Fibroblast of skin of scalp (primary cell): ENCODE measurements at regions not wholly inside any gene's neighbourhood (a gene's known extent, or its start where the extent isn't known, plus 50 kb on each side); places are given as distances from the start of the nearest gene placed in this dataset.
"Not testable (repeated sequence)": the region's sequence is repeated elsewhere in the genome, so short reads cannot be mapped to it uniquely, and the experiment has no call there.

Source experiments
- DNase-seq: peaks from one replicate; pipeline ENCODE4 v3.0.0-alpha.2; 2013

DNA sequence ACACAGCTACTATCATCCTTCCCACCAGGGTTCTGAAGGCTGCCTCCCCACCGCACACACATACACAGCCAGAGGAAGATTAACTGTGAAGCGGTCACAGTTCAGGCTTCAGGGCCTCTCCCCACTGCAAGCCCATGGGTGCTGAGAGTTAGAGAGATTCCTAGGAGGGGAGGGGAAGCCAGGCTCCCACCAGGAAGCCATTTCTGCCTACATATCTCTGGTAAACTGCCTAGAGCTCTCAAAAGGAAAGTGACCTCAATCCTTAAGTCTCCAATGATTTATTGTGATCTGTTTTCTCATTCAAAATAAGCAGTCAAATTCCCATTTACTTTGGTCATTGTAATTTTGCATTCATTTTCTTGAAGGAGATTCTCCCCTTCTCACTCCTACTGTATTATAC, 141.0 kb upstream of the BNIP2 start:
- DNase-seq: no peak

DNA sequence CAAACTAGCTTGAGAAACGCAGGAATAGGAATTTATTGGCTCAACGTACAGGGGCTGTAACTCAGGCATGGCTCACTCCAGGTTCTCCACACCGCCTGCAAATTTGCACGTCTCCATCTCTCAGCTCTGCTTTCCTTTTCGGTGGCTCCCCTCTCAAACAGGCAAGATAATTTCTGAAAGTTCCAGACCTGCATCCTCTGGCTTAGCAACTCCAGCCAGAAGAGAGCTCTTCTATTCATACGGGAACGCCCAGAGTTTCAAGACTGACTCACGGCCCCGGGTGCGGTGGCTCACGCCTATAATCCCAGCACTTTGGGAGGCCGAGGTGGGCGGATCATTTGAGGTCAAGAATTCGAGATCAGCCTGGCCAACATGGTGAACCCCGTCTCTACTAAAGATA, 139.7 kb upstream of the BNIP2 start:
- no peak for DNase-seq

DNA sequence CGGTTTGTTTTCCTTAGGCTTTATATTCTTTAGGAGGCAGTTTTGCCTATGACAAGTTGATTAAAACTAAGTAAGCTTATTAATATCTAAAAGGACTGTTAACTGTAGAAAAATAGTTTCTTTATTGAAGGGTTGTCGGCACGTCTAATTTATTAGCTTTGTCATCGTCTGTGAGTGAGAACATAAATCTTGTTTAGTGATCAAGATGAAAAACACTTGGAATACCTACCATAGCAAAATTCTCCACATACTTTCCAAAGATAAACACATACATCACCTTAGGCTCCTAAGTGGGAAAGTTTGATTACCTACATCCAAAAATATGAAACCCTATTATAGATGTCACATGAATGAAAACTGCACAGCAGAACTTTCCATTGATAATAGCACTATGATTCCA, 139.1 kb upstream of the BNIP2 start:
- DNase-seq: no peak

DNA sequence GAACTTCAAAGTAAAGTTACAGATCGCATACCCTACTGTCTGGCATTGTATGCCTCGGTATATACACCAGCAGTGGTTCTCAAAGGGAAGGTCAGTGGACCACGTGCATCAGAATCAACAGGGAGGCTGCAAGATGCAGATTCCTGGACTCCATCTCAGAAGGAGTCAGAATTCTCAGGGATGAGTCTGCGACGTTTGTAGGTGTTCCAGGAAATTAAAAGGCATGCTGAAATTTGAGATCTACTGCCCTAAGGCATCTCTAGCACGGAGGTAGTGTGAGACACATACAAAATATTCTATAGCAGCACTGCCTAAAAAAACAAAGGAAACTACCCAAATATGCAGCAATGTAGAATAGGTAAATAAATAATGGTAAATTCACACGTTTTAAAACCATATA, 136.8 kb upstream of the BNIP2 start:
- no peak for DNase-seq

DNA sequence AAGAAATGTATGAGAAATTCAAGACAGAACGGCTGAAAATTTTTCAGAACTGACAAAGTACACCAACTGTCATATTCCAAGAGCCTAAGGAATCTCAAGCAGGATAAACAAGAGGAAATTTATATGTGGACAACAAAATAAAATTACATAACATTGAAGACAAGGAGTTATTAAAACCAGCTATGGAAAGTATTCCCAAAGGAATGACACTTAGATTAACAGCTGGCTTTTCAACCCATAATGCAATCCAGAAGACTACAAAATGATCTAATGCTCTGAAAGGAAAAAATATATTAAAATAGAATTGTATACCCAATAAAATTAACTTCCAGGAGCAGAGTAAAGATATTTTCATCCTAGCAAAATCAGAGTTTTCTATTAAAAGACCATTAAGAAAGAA, 132.2 kb upstream of the BNIP2 start:
- DNase-seq: no peak

DNA sequence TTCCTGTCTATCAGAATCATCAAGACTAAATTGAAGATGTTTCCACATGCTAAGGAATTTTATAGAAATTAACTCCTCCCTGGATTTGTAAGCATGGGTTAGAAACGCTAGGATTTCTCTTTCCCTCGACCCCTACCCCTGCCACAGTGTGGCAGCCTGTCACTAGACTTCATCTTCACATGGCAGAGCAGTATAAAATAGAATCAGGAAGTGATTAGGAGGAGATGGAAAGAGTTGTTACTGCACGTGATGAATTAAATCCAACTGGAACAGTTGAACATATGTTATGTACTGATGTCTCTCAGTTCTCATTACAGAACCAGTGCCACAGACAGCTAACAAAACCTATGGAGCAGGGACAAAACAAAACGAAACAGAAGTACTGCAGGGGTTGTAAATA, 130.0 kb upstream of the BNIP2 start:
- DNase-seq: no peak

DNA sequence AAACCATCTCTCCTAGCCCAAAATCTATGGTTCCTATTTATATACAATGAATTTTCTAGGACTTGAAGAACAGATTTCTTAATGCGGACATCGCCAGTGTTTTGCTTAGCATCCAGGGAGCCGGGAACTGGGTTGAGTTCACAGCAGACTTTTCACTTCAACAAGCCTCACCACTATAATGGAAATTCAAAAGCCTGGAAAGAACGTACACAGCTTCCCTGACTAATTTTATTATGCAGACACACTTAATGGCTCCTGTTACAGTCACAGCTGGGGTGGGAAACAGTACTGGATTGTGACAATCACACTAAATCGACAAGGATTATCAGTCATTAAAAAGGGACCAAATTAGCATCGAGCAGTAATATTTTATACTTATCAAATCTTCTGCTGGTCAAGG, 129.2 kb upstream of the BNIP2 start:
- no peak for DNase-seq

DNA sequence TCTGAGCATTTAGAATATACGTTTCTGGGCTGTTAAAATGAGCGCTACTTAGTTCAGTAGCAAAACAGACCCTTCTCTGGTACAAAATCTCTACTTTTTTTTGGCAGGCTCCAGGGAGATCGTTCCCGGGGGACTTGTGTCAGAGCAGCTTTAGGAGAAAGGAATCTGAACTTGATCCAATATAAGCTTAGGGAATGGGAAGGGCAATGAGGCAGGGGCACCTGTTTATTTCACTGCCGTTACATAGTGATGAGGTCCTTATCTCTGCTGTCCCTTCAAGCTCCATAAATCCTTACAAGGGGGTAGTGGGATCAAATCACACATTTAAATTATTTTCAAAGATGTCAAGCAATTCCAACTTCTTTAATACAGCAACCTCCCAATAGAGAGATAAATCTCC, 128.7 kb upstream of the BNIP2 start:
- DNase-seq: no peak

DNA sequence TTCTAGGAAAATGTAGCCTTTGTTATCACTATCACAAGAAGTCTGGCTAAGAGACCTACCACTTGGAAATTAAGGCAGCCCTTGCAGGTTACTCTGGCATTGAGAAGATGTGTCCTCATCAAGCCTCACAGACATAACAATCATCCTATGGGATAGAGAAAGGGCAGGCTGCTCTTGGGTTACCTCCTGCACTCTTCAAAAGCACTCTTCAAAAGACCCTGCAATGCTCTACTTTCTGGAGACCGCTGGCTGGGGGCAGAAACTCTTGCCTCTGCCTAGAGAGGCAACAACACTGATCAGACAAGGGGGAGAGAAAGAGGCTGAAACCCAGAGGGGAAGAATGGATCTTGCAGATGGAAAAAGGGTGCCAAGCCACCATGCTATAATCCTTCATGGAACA, 127.9 kb upstream of the BNIP2 start:
- no peak for DNase-seq

DNA sequence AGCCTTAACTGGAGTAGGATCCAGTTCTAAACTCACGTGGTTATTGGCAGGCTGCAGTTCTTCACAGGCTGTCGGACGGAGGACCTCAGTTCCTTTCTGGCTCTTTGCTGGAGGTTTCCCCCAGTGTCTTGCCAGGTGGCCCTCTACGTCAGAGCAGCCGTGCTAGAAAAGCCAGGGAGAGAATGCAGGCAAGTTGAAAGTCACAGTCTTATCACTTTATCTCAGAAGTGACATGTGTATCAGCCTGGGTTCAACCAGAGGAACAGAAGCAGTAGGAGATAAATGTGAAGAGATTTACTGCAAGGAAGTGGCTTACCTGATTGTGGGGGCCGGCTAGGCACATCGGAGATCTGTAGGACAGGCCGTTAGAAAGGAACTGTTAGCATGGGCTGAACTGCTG, 125.3 kb upstream of the BNIP2 start:
- no peak for DNase-seq

DNA sequence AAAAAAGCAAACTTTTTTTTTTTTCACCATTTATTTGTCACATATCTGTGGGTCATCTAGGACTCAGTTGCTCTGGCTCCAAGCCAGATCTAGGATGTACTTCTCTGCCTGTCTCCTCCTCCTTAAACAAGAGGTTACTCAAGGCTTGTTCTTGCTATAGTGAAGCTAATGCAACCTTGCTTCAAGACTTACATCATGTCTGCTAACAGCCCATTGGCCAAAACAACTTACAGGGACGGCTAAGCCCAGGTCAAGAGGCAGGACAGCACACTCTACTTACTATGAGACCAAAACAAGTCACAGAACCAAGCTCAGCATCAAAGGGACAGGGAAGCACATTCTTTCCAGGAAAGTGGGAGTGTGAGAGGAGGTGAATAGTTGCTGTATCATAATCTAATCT, 123.8 kb upstream of the BNIP2 start:
- DNase-seq: no peak

DNA sequence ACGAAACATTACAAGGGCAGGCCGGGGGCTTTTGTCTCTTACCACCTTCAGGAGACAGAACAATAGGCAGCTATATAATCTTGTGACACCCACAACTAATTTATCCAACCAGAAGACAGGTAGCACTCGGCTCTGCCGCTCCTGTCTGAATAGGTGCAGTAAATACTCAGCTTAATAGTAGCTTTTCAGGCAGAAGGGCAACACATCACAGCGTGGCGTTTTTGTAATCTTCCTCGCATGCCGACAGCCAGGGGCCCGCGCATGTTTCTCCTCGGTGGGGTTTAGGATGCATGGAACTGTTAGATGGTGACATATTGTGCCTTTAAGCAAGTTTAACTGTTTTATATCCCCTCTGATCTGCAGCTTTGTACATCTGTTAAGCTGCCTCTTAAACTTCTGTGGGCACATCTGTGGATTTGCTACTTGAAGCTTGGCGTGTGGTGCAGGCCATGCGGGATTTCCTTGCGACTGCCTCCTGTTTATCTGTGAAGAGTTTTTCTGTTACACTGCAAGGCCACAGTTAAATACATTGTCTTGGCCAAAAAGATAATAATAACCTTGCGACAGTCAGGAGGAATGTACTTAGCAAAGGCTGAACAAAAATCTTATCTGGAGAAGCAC, 123.2 kb upstream of the BNIP2 start:
- no peak for DNase-seq

DNA sequence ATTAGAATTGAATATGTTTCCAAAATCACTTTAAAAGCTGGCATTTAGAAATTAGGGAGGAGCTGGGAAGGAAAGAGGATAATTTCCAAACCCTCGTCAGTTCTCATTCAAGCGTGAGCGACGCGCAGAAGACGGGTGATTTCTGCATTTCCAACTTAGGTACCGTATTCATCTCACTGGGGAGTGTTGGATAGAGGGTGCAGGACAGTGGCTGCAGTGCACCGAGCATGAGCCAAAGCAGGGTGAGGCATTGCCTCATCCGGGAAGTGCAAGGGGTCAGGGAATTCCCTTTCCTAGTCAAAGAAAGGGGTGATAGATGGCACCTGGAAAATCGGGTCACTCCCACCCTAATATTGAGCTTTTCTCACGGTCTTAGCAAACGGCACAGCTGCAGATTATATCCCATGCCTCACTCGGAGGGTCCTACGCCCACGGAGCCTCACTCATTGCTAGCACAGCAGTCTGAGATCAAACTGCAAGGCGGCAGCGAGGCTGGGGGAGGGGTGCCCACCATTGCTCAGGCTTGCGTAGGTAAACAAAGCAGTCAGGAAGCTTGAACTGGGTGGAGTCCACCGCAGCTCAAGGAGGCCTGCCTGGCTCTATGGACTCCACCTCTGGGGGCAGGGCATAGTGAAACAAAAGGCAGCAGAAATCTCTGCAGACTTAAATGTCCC, 114.3 kb upstream of the BNIP2 start:
- DNase-seq: not testable (repeated sequence)

DNA sequence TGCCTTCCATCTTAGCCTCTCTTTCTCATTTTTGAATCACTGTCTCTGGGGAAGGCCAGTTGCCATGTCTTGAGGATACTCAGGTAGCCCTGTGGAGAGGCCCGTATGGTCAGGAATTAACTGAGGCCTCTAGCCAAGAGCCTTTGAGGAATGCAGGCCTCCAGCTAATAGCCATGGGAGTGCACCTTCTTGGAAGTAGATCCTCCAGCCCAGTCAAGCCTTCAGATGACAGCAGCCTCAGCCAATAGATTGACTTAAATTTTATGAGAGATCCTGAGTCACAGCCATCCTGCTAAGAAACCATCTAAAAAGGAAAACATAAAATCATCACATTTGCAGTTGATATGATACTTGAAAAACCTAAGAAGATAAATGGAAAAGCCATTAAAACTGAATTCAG, 112.5 kb upstream of the BNIP2 start:
- DNase-seq: no peak

DNA sequence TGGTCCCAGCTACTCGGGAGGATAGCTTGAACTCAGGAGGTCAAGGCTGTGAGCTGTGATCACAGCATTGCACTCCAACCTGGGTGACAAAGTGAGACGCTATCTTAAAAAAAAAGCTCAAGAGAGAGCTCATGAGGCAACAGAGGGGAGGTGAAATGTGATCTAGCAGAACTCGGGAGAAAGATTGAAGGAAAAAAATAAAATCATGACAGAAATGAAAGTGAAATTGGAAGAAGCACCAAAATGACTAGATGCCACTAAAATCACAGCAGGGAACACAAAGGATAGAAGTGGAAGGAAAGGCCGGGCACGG, 109.4 kb upstream of the BNIP2 start:
- DNase-seq: no peak

DNA sequence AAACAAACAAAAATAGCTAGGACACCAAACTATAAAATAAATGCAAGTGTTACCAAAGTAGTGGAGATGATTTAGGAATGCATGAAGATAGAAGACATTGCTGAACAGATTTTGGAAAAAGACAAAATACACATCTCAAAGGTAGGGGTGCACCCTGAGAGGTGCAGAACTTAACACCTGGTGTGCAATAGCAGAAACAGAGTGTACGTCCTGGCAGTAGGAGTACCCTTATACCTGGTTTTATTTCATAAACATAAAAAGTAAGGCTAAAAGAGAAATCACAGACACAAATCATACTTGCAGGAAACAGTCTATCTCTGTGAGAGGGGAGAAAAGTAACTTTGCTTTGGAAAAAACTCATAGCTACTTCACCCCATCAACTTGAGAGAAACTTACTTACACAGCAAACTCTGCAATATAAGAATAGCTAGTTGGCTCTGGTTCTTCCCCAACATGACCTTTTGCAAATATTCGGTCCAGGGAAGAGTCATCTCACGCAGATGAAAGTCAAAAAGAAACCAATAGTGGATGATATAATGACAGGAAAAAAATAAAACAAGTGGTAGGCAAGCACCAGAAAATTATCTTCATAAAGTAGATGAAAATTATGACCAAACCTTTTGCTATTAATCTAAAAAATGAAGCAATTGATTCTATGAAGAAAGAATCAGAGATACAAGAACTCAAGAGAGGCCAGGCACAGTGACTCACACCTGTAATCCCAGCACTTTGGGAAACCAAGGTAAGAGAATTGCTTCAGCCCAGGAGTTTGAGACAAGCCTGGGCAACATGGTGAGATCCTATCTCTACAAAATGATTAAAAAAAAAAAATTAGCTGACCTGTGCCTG, 108.9 kb upstream of the BNIP2 start:
- no peak for DNase-seq

DNA sequence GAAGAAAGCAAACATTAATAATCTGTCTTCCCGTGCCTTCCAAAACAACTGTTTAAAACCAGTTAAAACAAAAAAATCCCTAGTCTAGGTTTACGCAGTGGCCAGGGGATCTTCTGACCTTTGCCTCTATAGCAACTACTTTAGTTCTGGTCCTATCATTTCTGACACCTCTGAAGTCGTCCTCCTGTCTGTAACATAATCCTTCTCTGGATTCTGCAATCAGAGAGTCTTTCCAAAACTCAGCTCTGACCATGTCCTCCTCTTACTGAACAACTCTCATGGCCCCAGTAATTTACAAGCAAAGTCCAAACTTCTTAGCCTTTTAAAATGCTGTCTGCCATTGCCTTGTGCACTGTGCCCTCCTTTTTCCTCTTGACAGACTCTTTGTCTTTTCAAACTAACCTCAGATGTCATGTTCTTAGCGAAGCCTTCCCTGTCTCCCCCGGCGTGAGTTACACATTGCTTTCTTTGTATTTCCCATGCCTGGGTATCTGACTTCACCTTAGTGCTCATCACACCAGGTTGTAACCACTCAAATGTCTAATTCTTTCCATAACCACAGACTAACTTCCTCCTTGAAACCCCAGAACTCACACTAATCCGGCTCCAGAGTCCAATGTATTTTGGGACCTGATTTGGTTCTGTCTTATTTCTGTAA, 105.2 kb upstream of the BNIP2 start:
- DNase-seq: no peak

DNA sequence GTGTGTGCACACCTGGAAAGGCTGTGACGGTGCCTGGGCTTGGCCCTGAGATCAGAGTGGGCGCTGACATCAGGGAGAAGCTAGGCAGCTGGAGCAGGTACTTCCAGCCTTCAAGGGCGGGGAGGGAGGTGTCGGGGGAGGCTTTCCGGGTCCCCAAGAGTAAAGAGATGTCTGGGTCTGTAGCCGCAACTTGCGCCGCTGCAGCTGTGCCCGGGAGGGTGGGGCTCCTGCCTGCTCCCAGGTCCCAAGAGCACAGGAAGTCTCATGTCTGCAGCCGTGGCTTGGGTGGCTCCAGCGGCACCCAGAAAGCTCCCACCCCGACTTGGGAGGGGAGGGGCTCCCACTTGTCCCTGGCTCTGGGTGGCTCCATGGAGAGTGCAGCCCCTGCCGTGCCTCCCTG, 103.2 kb upstream of the BNIP2 start:
- no peak for DNase-seq

DNA sequence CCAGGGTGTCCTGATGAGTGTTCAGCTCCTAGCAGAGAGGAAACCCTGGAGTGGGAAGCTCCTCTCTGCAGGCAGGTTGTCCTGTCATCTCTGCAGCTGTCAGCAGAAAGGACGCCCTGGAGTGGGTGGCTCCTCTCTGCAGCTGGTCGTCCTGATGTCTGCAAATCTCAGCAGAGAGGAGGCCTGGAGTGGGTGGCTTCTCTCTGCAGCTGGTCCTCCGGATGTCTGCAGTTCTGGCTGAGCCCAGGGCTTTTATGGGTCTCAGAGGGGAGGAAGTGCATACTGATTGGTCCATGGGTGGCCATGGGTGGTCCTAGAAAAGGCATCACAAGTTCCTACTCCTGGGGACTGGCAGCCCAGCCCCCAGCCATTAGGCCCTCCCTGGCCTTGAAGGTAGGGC, 102.6 kb upstream of the BNIP2 start:
- no peak for DNase-seq

DNA sequence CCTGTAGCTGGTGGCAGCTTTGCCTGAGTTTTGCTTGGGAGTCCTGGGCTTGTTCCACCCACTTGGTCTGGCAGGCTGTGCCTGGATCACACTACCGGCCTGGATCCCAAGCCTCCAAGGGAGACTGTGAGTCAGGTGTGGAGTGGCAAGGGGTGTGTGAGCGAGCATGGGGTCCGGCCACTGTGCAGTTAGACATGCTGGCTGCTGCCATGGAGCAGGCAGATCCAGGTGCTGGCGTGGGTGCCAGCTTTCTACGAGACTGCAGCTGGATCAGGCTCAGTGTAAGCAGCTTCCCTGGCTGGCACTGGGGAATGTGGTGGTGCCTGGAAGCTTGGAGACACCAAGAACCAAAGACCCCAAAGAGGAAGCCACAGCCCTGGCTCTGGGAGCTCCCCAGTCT, 102.0 kb upstream of the BNIP2 start:
- no peak for DNase-seq

DNA sequence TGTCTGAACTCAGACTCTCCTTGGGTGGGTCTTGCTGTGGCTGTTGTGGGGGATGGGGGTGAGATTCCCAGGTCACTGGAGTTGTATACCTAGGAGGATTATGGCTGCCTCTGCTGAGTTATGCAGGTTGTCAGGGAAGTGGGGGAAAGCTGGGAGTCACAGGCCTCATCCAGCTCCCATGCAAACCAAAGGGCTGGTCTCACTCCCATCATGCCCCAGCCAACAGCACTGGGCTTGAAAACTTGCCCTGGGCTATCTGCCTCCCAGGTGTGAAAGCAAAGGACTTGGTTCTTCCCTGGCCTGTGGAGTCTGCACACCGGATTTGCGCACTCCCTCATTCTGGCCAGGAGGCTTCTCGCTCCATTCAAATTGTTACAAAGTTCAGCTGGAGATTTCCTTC, 97.3 kb upstream of the BNIP2 start:
- not testable (repeated sequence) for DNase-seq

DNA sequence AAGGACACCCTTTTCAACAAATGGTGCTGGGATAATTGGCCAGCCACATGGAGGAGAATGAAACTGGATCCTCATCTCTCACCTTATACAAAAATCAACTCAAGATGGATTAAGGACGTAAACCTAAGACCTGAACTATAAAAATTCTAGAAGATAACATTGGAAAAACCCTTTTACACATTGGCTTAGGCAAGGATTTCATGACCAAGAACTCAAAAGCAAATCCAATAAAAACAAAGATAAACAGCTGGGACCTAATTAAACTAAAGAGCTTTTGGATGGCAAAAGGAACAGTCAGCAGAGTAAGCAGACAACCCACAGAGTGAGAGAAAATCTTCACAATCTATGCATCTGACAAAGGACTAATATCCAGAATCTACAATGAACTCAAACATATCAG, 96.9 kb upstream of the BNIP2 start:
- DNase-seq: not testable (repeated sequence)

DNA sequence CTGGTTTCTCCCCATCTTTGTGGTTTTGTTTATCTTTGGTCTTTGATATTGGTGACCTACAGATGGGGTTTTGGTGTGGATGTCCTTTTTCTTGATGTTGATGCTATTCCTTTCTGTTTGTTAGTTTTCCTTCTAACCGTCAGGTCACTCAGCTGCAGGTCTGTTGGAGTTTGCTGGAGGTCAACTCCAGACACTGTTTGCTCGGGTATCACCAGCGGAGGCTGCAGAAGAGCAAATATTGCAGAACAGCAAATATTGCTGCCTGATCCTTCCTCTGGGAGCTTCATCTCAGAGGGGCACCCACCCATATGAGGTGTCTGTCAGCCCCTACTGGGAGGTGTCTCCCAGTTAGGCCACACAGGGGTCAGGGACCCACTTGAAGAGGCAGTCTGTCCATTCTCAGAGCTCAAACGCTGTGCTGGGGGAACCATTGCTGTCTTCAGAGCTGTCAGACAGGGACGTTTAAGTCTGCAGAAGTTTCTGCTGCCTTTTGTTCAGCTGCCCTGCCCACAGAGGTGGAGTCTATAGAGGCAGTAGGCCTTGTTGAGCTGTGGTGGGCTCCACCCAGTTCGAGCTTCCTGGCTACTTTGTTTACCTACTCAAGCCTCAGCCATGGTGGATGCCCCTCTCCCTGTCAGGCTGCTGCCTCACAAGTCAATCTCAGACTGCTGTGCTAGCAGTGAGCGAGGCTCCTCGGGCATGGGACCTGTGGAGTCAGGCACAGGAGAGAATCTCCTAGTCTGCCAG, 94.8 kb upstream of the BNIP2 start:
- not testable (repeated sequence) for DNase-seq
